Right renal pelvis (tissue), 4 donors: ENCODE measurements at regions not wholly inside any gene's neighbourhood (a gene's known extent, or its start where the extent isn't known, plus 50 kb on each side); places are given as distances from the start of the nearest gene placed in this dataset.
A peak's percentile ranks its signal among the peaks of the same experiment; 100 is the strongest.

Experiments
- DNase-seq, 4 donors: peaks; one replicate each; pipeline ENCODE4 v3.0.0-alpha.2; 2013; ENCODE audit warnings: low read depth in 4 of 4, low spot score in 3 of 4, missing footprints in 1 of 4

DNA sequence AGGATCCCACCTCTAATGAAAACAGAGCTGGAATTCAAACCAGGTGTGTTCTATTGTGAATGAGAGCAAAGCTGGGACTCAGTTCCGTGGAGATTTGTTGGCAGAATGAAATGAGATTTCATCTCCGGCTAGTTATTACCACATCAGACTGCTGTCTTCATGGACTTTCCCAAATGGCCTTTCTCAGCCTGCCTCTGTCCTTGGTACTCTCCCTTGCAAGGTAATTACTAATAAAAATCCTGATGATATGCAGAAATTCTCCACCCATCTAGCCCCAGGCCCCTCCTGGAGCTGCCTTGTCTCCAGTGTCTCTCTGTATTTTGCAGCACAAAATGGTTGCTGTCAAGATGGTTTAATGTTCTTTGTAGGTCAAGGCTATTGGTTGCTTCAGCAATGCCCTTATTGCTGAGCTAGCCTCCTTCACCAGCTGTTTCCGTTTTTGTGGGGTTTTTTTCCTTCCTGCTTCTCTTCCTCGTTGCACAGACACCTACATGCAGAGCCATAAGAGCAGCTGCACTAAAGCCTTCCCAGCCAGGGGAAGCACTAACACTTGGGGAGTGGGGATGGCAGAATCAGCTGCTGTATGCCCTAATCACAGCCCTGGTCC, 185.0 kb upstream of the GHITM start:
- DNase-seq = no peak

DNA sequence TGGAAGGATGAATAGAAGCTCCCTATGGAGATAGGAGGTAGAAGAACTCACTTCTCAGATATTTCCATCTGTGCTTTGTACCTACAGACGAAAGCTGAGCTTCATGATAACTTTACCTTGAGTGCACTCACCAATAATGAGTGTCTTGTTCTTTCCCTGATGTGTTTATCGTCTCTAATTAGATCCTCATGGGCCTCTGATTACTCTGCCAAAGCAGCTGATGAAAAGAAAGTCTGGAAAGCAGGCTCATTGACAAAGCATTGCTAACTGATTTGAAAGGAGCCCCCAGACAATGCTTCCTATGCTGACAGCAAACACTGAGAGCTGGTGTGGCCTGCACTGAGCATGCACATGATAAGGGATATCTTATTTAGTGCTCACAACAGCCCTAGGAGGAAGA, 183.9 kb upstream of the GHITM start:
- DNase-seq = no peak

DNA sequence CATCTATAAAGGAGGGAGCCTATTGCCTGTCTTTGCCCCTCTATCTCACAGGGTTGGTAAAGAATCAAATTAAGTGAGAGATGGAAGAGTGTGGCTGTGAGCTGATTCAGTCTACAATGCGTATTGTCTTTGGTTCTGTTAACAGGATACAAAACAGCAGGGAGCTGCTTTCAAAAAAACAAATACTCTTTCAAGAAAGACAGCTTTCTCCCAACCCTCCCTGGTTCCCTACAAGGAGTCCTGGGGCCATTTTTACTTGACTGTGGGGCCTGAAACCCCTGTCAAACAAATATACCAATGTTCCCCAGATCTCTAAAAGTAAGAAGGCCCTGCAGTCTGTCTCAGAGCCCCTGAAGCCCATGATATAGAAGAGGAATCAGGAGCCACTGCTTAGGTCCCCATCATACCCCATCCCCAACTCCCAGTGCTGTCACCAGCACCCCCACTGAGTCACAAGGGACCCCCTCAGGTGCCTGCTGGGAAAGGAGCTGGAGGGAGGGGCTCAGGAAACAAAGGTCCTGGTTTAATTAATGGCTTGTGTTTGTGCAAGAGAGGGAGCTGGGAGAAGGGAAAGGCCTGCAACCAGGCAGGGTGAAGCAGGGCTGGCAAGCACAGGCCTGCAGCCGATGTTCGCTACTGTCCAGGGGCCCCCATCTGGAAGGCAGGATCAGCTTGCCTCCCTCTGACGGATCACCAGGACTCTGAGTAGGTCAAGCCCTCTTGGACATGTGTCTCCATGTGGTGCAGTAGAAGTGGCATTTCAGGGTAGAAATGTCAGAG, 182.0 kb upstream of the GHITM start:
- DNase-seq = no peak

DNA sequence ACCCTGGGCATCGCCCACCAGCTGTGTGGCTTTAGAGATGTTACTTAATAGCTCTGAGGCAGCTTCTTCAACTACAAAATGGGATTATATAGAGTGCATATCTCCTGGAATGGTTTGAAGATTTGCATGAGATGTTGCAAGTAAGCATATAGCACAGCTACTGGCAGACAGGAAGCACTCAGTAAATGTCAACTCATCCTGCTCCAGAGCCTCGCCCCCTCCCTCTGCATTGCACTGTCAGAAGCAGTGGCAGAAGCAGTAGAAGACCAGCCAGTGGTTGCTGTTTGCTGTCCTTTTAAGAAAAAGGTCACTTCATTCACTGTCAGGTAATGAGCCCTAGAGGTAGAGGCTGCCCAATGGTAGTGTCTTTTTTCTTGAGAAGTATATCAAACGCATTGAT, 180.0 kb upstream of the GHITM start:
- DNase-seq = no peak

DNA sequence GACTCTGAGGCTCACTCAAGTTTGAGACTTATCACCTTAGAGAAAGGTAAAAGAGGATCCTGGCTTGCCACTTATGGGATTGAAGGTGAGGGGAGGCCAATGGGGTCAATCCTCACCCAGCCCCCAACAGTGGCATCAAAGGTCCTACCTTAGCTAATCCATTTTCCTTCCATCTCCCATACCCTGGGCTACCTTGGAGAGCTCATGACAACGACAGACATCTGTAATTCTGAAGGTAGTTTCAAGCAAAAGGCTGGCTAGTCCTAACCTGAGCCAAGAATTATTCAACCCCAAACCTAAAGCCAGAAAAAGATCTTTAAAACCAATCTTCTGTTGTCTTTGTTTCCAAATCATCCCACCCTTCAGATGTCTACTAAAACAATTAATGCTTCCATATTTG, 179.2 kb upstream of the GHITM start:
- no peak for DNase-seq

DNA sequence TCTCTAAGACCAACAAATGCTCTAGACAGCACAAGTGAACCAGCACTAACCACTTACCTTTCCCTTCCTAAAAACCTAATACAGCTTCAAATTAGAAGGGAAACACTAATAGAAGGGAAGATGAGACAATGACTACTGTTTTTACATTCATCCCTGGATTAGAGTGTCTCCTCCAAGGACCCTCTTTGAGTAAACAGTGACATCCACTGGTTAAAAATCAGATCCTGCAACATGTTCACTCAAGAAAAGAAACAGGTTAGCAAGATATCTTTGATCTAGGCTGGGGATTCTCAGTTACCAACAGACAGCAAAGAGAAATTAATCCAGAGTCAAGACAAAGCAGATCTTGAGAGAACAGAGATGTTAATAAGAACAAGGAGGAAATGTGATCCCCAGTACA, 177.7 kb upstream of the GHITM start:
- DNase-seq = no peak

DNA sequence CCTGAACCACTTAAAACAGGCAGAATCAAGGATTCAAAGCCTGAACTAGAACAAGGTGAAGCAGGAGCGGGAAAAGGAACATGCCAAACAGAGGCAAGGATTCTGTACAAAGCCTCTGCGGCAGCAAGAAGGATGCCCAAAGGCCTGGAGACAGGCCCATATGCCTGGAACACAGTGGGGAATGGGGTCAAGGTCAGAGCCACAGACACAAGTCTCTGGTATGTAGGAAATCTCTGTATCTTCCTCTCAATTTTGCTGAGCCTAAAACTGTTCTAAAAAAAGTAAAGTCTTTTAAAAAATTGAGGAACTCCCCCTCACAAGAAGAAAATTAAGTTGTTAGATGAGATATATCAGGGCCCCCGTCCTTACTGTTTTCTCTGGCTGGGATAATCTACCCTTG, 175.9 kb upstream of the GHITM start:
- DNase-seq = no peak

DNA sequence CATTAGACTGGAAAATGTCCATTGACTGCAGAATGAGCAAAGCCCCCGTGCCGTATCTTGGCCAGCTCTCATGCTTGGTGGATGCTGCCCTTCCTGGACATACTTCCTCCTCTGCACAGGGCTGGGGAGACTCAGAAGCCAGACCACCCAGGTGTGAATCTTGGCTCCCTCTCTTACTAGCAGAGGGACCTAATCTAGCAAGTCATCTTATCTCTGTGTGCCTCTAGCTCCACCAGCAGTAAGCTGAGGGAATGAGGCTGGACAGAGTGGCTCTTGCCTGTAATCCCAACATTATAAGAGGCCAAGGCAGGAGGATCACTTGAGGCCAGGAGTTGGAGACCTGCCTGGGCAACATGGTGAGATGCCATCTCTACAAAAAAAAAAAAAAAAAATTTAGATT, 173.8 kb upstream of the GHITM start:
- DNase-seq = no peak

DNA sequence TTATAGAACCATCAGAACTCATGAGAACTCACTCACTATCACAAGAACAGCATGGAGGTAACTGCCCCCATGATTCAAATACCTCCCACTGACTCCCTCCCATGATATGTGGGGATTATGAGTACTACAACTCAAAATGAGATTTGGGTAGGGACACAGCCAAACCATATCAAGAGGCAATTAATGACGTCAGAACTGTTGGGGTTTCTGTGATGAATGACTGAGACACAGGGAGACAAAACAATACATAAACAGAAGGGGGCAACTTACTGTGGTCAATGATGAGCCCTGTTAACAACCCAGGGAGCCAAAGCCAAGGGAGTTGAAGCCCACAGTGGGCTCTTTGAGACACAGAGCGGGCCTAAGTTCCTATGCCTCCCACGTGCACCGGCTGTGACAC, 171.3 kb upstream of the GHITM start:
- no peak for DNase-seq

DNA sequence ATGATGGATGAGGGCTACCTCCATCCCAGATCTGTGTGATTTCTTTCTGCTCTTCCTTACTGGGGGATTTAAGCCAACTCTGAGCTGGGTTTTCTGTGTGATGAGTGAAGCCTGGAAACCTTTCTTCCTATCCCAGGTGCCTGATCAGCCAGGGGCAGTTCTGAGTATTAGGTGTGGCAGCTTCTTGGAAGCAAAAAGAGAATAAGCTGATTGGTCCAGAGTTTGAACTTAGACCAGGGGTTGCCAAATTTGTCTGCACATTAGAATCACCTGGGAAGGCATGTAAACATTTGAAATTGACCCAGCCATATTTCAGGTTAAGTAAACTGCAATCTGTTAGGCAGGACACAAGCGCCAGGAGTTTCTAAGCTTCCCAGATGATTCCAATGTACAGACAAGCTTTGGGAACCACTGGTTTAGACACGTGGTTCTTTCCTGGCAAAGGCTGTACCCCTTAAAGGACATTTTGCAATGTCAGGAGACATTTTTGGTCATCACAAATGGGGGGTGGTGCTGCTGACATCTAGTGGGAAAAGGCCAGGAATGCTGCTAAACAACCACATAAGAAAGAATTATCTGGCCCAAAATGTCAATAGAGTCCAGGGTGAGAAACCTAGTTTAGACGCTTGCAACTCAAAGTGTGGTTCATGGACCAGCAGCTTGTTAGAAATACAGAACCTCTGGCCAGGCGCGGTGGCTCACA, 160.5 kb upstream of the GHITM start:
- no peak for DNase-seq

DNA sequence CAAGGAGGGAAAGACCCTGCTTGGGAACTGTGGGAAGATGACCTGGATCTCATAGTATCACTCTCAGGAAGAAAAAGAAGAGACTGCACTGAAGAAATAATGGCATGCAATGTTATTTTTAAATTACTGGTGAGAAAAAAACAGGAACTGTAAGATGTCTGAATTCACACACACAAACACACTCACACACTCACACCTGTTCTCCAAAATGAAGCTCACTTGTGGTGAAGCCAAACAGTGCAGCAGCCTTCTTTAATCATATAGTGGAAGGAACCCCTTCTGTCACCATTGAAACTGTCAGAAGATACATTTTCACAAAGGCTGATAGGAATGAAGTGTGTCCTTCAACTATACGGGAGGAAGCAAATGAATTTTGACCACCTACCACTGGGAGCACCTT, 156.5 kb upstream of the GHITM start:
- no peak for DNase-seq

DNA sequence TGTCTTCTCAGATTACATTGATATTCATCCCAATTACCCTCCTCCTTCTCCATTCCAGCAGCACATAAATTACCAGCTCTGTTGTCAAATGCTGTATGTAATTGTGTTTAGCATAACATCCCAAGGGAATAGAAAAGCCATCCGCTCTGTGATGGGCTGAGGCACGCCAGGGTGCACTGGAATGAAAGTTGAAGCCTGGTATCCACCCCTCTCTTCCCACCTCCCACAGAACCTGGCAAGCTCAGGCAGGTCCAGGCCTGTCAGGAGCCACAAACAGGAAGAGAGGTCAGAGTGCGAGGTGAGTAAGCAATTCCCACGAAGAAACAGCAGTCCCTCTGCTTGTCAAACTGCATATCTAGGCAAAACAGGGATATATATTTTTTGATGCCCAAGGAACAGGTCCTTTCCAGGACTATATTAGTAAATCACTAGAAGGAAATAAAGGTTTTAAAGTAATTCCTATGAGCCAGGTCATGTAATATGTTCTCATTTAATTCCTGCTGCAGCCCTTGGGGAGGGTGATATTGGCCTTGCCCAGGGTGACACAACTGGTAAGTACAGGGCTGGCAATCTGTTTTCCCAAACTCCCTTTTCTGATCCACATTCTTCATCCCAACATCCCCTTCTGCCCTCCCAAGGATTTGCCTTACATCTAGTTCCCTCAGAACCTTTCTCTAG, 155.6 kb upstream of the GHITM start:
- peak in 3 of 4 donors; percentile 12 to 33 (median 16) for DNase-seq

DNA sequence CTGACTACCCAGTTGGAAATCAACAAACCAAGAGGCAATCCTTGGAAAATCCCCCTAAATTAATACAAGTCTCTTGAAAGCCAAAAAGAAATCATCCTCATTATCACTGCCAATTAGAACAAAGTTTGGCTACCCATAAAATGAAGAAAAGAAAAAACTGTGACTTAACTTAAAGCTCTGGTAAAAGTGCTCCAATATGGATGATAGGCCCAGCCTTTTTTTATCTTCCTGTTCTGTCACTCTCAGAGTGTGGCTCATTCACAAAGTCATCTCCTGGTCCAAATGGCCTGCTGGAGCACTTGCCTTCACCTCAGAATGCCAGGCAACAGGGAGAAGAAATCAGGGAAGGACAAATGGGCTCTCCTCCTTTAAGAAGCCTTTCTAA, 155.1 kb upstream of the GHITM start:
- DNase-seq = no peak

DNA sequence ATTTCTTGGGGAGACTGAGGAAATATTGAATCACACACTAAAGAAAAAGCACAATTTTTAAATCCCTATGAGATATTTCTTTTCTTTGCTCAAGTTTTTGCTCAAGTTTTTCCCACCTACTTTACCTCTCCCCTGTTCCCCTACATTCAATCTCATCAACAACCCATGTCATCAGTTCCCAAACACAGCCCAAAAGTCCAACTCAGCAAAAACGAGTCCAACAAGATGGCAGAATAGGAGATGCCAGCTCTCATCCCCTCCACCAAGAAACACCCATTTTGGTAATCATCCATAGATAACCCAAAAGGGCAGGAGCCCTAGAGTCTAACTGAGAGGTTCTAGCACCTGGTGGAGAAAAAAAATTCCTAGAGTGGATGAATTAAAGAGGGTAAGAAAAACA, 152.5 kb upstream of the GHITM start:
- DNase-seq = no peak

DNA sequence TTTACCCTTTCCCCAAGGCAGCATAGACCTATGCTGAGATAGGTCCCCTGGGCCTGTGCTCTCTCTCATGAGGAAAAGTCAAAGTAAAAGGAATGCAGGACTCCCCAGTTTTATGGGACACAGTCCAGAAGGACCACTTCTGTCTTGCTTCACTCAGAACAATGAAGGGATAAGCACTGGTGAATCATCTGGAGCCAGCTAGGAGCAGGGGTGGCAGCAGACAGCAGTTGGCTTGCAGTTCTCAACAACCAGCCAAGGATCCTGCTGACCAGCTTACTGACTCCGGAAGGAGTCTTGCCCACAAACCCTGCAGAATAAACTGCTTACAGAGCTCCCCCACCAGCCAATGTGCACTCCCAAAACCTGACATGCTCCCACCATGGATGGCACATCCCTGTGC, 152.1 kb upstream of the GHITM start:
- no peak for DNase-seq

DNA sequence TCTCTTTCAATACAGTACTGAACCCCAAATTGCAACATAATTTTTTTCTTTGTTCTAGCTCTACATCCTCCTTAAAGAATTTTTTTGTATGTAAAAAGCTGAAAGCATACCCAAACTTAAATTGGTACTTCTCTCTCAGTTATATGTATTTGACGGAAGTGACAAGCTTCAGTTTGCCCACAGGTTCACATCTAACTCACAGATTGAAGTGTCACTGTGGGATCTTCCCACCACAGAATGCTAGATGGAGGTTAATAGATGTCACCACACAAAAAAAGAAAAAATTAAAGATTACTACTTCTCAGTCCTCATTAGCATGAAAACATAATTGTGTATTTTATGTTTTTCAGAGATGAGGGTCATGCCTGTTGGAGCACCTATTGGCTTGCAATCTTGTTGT, 150.9 kb upstream of the GHITM start:
- no peak for DNase-seq

DNA sequence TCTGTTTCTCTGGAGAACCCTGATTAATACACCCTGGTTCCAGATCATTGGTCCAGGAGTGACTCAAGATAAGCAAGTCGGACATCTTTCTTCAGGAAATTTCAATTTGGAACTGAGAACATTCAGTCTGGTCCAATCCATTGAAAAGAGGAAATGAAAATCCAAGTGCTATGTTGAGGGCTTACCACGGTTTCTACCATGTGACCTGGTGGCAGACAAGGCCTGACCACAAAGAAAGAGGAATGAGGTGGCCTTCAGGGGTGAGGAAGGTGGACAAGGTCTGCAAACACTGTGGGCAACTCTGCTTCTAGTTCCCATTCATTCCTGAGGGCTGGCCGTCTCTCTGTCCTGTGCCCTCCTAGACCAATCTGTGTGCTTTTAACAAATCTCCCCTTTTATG, 149.2 kb upstream of the GHITM start:
- no peak for DNase-seq

DNA sequence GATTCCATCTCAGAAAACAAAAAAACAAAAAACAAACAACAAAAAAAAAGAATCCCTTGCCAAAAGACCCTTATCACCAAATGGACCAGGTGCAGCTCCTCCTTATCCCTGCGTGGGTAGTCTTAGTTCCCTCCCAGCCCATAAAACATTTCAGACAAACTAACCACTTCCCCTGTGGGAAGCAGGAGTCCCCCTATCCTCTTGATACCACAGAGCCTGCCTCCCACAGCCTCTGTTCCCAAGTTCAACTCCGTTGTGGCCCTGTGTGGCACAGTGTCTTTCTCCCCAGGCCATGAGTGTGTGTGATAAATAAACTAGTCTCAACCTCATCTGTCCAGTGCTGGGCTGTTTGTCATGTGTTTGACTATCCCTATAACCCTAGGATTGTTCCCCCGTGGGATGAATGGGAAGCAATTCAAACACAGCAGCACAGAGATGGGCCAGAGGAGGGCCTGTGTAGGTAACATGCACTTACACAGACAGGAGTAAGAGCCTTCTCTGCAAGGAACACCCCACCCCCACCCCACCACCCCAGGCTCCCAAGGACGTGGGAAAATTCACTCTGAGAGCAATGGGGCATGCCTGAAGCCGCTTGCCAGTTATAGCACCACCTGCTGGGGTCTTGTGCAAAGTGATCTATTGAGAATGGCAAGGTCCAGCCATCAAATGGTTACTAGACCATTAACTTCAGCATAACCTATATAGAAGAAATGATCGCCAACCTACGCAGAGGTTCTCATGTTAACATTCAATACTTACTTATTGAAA, 147.1 kb upstream of the GHITM start:
- peak in 2 of 4 donors; percentile 17 to 24 for DNase-seq

DNA sequence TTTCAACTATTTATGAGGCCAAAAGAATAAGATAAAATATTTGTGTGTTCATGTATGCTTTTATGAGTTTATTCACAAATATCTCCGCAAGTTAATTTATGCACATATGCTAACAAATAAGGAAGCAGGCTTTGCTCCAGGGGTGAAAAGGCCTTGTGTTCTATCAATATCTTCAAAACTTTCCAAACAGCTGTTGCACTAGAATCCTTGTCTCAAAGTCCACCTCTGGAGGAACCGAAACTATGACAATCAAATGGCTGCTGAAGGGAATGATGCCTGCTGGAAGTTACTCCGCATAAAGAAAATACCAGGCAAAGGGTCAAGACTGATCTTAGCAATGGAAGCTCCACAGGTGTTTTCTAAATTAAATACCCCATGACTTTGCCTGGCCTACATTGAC, 145.0 kb upstream of the GHITM start:
- DNase-seq = no peak

DNA sequence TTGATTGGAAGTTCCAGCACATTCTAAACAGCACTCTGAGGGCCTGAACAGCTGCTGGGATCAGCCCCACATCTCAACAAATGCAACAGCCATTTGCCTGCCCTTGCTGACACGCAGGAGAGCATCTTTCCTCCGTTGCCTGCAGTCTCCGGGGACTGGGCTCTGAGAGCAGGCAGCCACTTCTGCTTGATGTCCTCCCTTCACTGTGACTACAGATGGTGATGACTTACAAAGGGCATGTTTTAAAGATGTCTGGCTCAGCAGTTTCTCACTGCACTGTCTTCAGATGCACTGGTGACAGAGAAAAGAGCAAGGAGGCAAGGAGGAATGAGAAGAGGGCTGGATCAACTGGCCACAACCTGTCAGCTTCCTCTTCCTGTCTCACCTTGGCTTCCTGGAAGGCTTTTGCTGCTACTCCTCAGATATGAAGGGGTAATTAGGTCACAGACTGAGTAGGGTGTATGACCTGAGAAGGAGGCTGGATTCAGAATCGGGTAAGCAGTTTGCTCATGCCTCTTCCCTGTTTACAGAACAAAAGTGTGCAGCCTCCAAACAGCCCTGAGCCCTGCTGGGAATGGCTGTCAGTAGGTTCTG, 143.5 kb upstream of the GHITM start:
- DNase-seq = no peak
